SJSA1 (cell line): ENCODE measurements at regions not wholly inside any gene's neighbourhood (a gene's known extent, or its start where the extent isn't known, plus 50 kb on each side); places are given as distances from the start of the nearest gene placed in this dataset.

ENCODE experiments used
- DNase-seq, 2 experiments: peaks; one replicate each; pipeline ENCODE4 v3.0.0-alpha.2; 2015 to 2020; ENCODE audit warnings: low spot score in 2 of 2, low read depth in 1 of 2
- H3K27ac ChIP-seq: fragments of 250-450 bp; sonication (Bioruptor Pico); 2 replicates; pipeline ENCODE4 v1.5.1; 2020; ENCODE audit warnings: mild to moderate bottlenecking, moderate library complexity
- H3K27me3 ChIP-seq: fragments of 250-450 bp; sonication (Bioruptor Pico); replicated peaks from 2 replicates; pipeline ENCODE4 v1.5.1; 2020; ENCODE audit warnings: mild to moderate bottlenecking, moderate library complexity
- H3K36me3 ChIP-seq: fragments of 250-450 bp; sonication (Bioruptor Pico); 2 replicates; pipeline ENCODE4 v1.5.1; 2020; ENCODE audit warnings: mild to moderate bottlenecking
- H3K4me1 ChIP-seq: fragments of 250-450 bp; sonication (Bioruptor Pico); replicated peaks from 2 replicates; pipeline ENCODE4 v1.6.1; 2021; ENCODE audit warnings: mild to moderate bottlenecking
- H3K4me3 ChIP-seq: fragments of 250-450 bp; sonication (Bioruptor Pico); 2 replicates; pipeline ENCODE4 v1.5.1; 2020; ENCODE audit warnings: mild to moderate bottlenecking
- H3K9me3 ChIP-seq: fragments of 250-450 bp; sonication (Bioruptor Pico); replicated peaks from 2 replicates; pipeline ENCODE4 v1.5.1; 2020; ENCODE audit warnings: mild to moderate bottlenecking

- Histone ChIP-seq H3K4me3 (no peak overlapping the region), H3K9me3 (no peaks in the 10 kb centered on the region), H3K27ac (no peak overlapping the region), H3K36me3 (no peaks in the 10 kb centered on the region), H3K4me1 (no peaks in the 10 kb centered on the region), H3K27me3 (no peaks in the 10 kb centered on the region)
- DNase-seq = no peak
Measured at GRCh38 chr3:148175214-148175613, 522.5 kb upstream of the AGTR1 start.

GRCh38 chr3:148178503-148178902 is 519.2 kb upstream of the AGTR1 start:
- H3K4me1 ChIP-seq = no peaks in the 10 kb centered on the region
- no peak overlapping the region for H3K27ac ChIP-seq
- DNase-seq = no peak
- H3K4me3 ChIP-seq = no peak overlapping the region
- no peaks in the 10 kb centered on the region for H3K27me3 ChIP-seq
- H3K9me3 ChIP-seq = no peaks in the 10 kb centered on the region
- no peaks in the 10 kb centered on the region for H3K36me3 ChIP-seq

- H3K36me3 ChIP-seq = no peaks in the 10 kb centered on the region
- no peak for DNase-seq
- no peaks in the 10 kb centered on the region for H3K9me3 ChIP-seq
- no peak overlapping the region for H3K4me3 ChIP-seq
- no peak overlapping the region for H3K27ac ChIP-seq
- H3K4me1 ChIP-seq = no peaks in the 10 kb centered on the region
- no peaks in the 10 kb centered on the region for H3K27me3 ChIP-seq
Measured at GRCh38 chr3:148184798-148185197, 512.9 kb upstream of the AGTR1 start.

GRCh38 chr3:148186881-148187280 is 510.8 kb upstream of the AGTR1 start:
- no peaks in the 10 kb centered on the region for H3K9me3 ChIP-seq
- no peaks in the 10 kb centered on the region for H3K36me3 ChIP-seq
- no peaks in the 10 kb centered on the region for H3K27me3 ChIP-seq
- no peak overlapping the region for H3K4me3 ChIP-seq
- no peak for DNase-seq
- no peaks in the 10 kb centered on the region for H3K4me1 ChIP-seq
- H3K27ac ChIP-seq = no peak overlapping the region

GRCh38 chr3:148187296-148187695 is 510.4 kb upstream of the AGTR1 start:
- Histone ChIP-seq H3K27me3 (no peaks in the 10 kb centered on the region), H3K4me1 (no peaks in the 10 kb centered on the region), H3K36me3 (no peaks in the 10 kb centered on the region), H3K9me3 (no peaks in the 10 kb centered on the region), H3K27ac (no peak overlapping the region), H3K4me3 (no peak overlapping the region)
- DNase-seq = no peak

GRCh38 chr3:148190441-148190990 is 507.2 kb upstream of the AGTR1 start:
- no peaks in the 10 kb centered on the region for H3K9me3 ChIP-seq
- DNase-seq = no peak
- no peak overlapping the region for H3K27ac ChIP-seq
- no peaks in the 10 kb centered on the region for H3K27me3 ChIP-seq
- H3K36me3 ChIP-seq = no peaks in the 10 kb centered on the region
- H3K4me3 ChIP-seq = no peak overlapping the region
- no peaks in the 10 kb centered on the region for H3K4me1 ChIP-seq

GRCh38 chr3:148191966-148192365 is 505.7 kb upstream of the AGTR1 start:
- H3K27ac ChIP-seq = no peak overlapping the region
- no peak for DNase-seq
- no peaks in the 10 kb centered on the region for H3K9me3 ChIP-seq
- no peaks in the 10 kb centered on the region for H3K27me3 ChIP-seq
- H3K36me3 ChIP-seq = no peaks in the 10 kb centered on the region
- H3K4me3 ChIP-seq = no peak overlapping the region
- no peaks in the 10 kb centered on the region for H3K4me1 ChIP-seq

GRCh38 chr3:148197061-148197460 is 500.6 kb upstream of the AGTR1 start:
- no peaks in the 10 kb centered on the region for H3K4me1 ChIP-seq
- no peaks in the 10 kb centered on the region for H3K36me3 ChIP-seq
- no peak for DNase-seq
- H3K27me3 ChIP-seq = no peaks in the 10 kb centered on the region
- H3K9me3 ChIP-seq = no peaks in the 10 kb centered on the region
- no peak overlapping the region for H3K4me3 ChIP-seq
- no peak overlapping the region for H3K27ac ChIP-seq

- H3K4me1 ChIP-seq = no peaks in the 10 kb centered on the region
- H3K27me3 ChIP-seq = no peaks in the 10 kb centered on the region
- no peaks in the 10 kb centered on the region for H3K36me3 ChIP-seq
- H3K27ac ChIP-seq = no peak overlapping the region
- no peak overlapping the region for H3K4me3 ChIP-seq
- H3K9me3 ChIP-seq = no peaks in the 10 kb centered on the region
- no peak for DNase-seq
Measured at GRCh38 chr3:148202386-148202785, 495.3 kb upstream of the AGTR1 start.

GRCh38 chr3:148203297-148204010 is 494.2 kb upstream of the AGTR1 start:
- Histone ChIP-seq H3K27ac (no peak overlapping the region), H3K27me3 (no peaks in the 10 kb centered on the region), H3K4me1 (no peaks in the 10 kb centered on the region), H3K9me3 (no peaks in the 10 kb centered on the region), H3K36me3 (no peaks in the 10 kb centered on the region), H3K4me3 (no peak overlapping the region)
- no peak for DNase-seq

GRCh38 chr3:148204131-148204530 is 493.6 kb upstream of the AGTR1 start:
- no peaks in the 10 kb centered on the region for H3K9me3 ChIP-seq
- no peaks in the 10 kb centered on the region for H3K4me1 ChIP-seq
- DNase-seq = no peak
- no peaks in the 10 kb centered on the region for H3K36me3 ChIP-seq
- no peak overlapping the region for H3K27ac ChIP-seq
- H3K4me3 ChIP-seq = no peak overlapping the region
- H3K27me3 ChIP-seq = no peaks in the 10 kb centered on the region

- Histone ChIP-seq H3K4me1 (no peaks in the 10 kb centered on the region), H3K36me3 (no peaks in the 10 kb centered on the region), H3K27ac (no peak overlapping the region), H3K9me3 (no peaks in the 10 kb centered on the region), H3K4me3 (no peak overlapping the region), H3K27me3 (no peaks in the 10 kb centered on the region)
- no peak for DNase-seq
Measured at GRCh38 chr3:148205977-148206376, 491.7 kb upstream of the AGTR1 start.

GRCh38 chr3:148206446-148206845 is 491.3 kb upstream of the AGTR1 start:
- Histone ChIP-seq H3K4me3 (no peak overlapping the region), H3K4me1 (no peaks in the 10 kb centered on the region), H3K9me3 (no peaks in the 10 kb centered on the region), H3K36me3 (no peaks in the 10 kb centered on the region), H3K27me3 (no peaks in the 10 kb centered on the region), H3K27ac (no peak overlapping the region)
- no peak for DNase-seq

- Histone ChIP-seq H3K27me3 (no peaks in the 10 kb centered on the region), H3K36me3 (no peaks in the 10 kb centered on the region), H3K4me1 (no peaks in the 10 kb centered on the region), H3K4me3 (no peak overlapping the region), H3K27ac (no peak overlapping the region), H3K9me3 (no peaks in the 10 kb centered on the region)
- no peak for DNase-seq
Measured at GRCh38 chr3:148208975-148209374, 488.7 kb upstream of the AGTR1 start.

- no peak for DNase-seq
Measured at GRCh38 chr3:148211725-148212124, 486.0 kb upstream of the AGTR1 start.

More at GRCh38 chr3:148211725-148212124, 486.0 kb upstream of the AGTR1 start:
- no peak overlapping the region for H3K27ac ChIP-seq
- no peaks in the 10 kb centered on the region for H3K36me3 ChIP-seq
- H3K4me3 ChIP-seq = no peak overlapping the region
- H3K27me3 ChIP-seq = no peaks in the 10 kb centered on the region
- no peaks in the 10 kb centered on the region for H3K4me1 ChIP-seq
- H3K9me3 ChIP-seq = no peaks in the 10 kb centered on the region
